GM21723 (cell line): ENCODE measurements at regions not wholly inside any gene's neighbourhood (a gene's known extent, or its start where the extent isn't known, plus 50 kb on each side); places are given as distances from the start of the nearest gene placed in this dataset.
A peak's percentile ranks its signal among the peaks of the same experiment; 100 is the strongest.

ENCODE experiments used
- ATAC-seq: cut with Tn5 transposase; IDR thresholded peaks from one replicate; pipeline ENCODE4 v1.9.1; 2021; ENCODE audit warnings: mild to moderate bottlenecking, moderate library complexity; ENCODE audit not compliant: unreplicated experiment

- no peak for ATAC-seq
Observed at GRCh38 chr7:24178811-24179570, 105.0 kb upstream of the NPY start.

GRCh38 chr7:24191362-24191761 is 92.6 kb upstream of the NPY start:
- ATAC-seq: no peak

GRCh38 chr7:24192053-24192452 is 91.9 kb upstream of the NPY start:
- ATAC-seq: no peak

GRCh38 chr7:24192691-24193090 is 91.3 kb upstream of the NPY start:
- ATAC-seq: no peak

GRCh38 chr7:24197852-24198251 is 86.1 kb upstream of the NPY start:
- no peak for ATAC-seq

GRCh38 chr7:24199978-24200377 is 84.0 kb upstream of the NPY start:
- ATAC-seq: no peak

GRCh38 chr7:24200407-24200966 is 83.5 kb upstream of the NPY start:
- no peak for ATAC-seq

- ATAC-seq: no peak
Observed at GRCh38 chr7:24201226-24201625, 82.8 kb upstream of the NPY start.

- no peak for ATAC-seq
Observed at GRCh38 chr7:24212073-24212472, 71.9 kb upstream of the NPY start.

GRCh38 chr7:24213311-24213710 is 70.7 kb upstream of the NPY start:
- ATAC-seq: no peak

- ATAC-seq: no peak
Observed at GRCh38 chr7:24214670-24215069, 69.3 kb upstream of the NPY start.

- no peak for ATAC-seq
Observed at GRCh38 chr7:24216576-24217125, 67.3 kb upstream of the NPY start.

GRCh38 chr7:24221500-24221899 is 62.5 kb upstream of the NPY start:
- ATAC-seq: no peak

- ATAC-seq: peak; percentile 50
Observed at GRCh38 chr7:24227068-24227467, 56.9 kb upstream of the NPY start.

GRCh38 chr7:24227603-24228359 is 56.2 kb upstream of the NPY start:
- peak; percentile 92 for ATAC-seq

GRCh38 chr7:24229481-24230226 is 54.3 kb upstream of the NPY start:
- ATAC-seq: no peak

- ATAC-seq: no peak
Observed at GRCh38 chr7:24231493-24231892, 52.5 kb upstream of the NPY start.

GRCh38 chr7:24233386-24233785 is 50.6 kb upstream of the NPY start:
- ATAC-seq: no peak
